Endothelial cell of umbilical vein (primary cell): ENCODE measurements at regions not wholly inside any gene's neighbourhood (a gene's known extent, or its start where the extent isn't known, plus 50 kb on each side); places are given as distances from the start of the nearest gene placed in this dataset.

Experiments
- BruUV-seq: library from RNA; stranded (reverse); fragments of 400-500 nt; replicated peaks from 2 replicates; lab custom pipeline; 2021; lab: Mats Ljungman, UMichigan
- CTCF ChIA-PET: fragments of 300-600, 350-600 bp; sonication (Branson Sonifier 250); formaldehyde crosslinking; loops from one replicate; lab custom pipeline; 2021; ENCODE audit warnings: antibody characterized with exemption, inconsistent platforms; lab: Charles Lee
- POLR2A ChIA-PET: fragments of 300-600, 350-600 bp; sonication (Branson Sonifier 250); formaldehyde crosslinking; loops from one replicate; lab custom pipeline; 2021; ENCODE audit warnings: antibody characterized with exemption, inconsistent platforms; lab: Charles Lee
- DNase-seq: peaks from one replicate; pipeline ENCODE4 v3.0.0-alpha.2; 2011; ENCODE audit warnings: low read depth, low spot score
- FAIRE-seq: peaks from 2 replicates; lab custom pipeline; 2011; peaks lifted over from hg19 to GRCh38; lab: Jason Lieb, UNC
- H2AFZ ChIP-seq: 2 replicates; pipeline ENCODE4 v1.6.0; 2012; ENCODE audit warnings: low read depth, low read length, control low read depth, inconsistent platforms
- H3K27ac ChIP-seq: 2 replicates; pipeline ENCODE4 v1.5.1; 2011; ENCODE audit warnings: low read depth, mild to moderate bottlenecking, control low read depth, low read length, moderate library complexity; ENCODE audit not compliant: insufficient read depth
- H3K27me3 ChIP-seq, 2 experiments: 2 replicates each; pipeline versions ENCODE4 v1.6.0 to v1.6.1; 2011; ENCODE audit warnings: low read length in 2 of 2, mixed read lengths in 1 of 2; ENCODE audit not compliant: control insufficient read depth in 2 of 2, insufficient read depth in 2 of 2
- H3K36me3 ChIP-seq, 2 experiments: 2 replicates in 1 of 2; 3 replicates in 1 of 2; pipeline ENCODE4 v1.5.1; 2011; ENCODE audit warnings: low read length in 2 of 2, mild to moderate bottlenecking in 1 of 2, moderate library complexity in 1 of 2; ENCODE audit not compliant: control insufficient read depth in 2 of 2, insufficient read depth in 2 of 2; ENCODE audit errors: extremely low read depth in 1 of 2
- H3K4me1 ChIP-seq: 3 replicates; pipeline ENCODE4 v1.5.1; 2011; ENCODE audit warnings: mild to moderate bottlenecking, low read length; ENCODE audit not compliant: control insufficient read depth, insufficient read depth; ENCODE audit errors: extremely low read depth
- H3K4me2 ChIP-seq: 2 replicates; pipeline ENCODE4 v1.6.1; 2011; ENCODE audit warnings: low read length, control low read depth, mixed read lengths; ENCODE audit not compliant: insufficient read depth
- H3K4me3 ChIP-seq, 3 experiments: fragments of 200-600 bp in 1 of 3; sonication (generic), shearing (Covaris generic) in 1 of 3; replicated peaks in 1 of 3; 2 replicates each; pipeline ENCODE4 v1.5.1; 2011 to 2016; ENCODE audit warnings: control low read depth in 3 of 3, low read length in 3 of 3, mild to moderate bottlenecking in 2 of 3, inconsistent platforms in 1 of 3, low read depth in 1 of 3, moderate library complexity in 1 of 3; ENCODE audit not compliant: insufficient read depth in 1 of 3
- H3K79me2 ChIP-seq: 2 replicates; pipeline ENCODE4 v1.6.0; 2012; ENCODE audit warnings: low read length, inconsistent platforms; ENCODE audit not compliant: control insufficient read depth, insufficient read depth
- H3K9ac ChIP-seq: replicated peaks from 2 replicates; pipeline ENCODE3; 2011; ENCODE audit warnings: low read length, control low read depth; ENCODE audit not compliant: insufficient read depth; ENCODE audit errors: extremely low read depth
- H3K9me1 ChIP-seq: replicated peaks from 3 replicates; pipeline ENCODE4 v1.6.0; 2011; ENCODE audit warnings: mild to moderate bottlenecking, low read length; ENCODE audit not compliant: control insufficient read depth, insufficient read depth; ENCODE audit errors: extremely low read depth
- H3K9me3 ChIP-seq: replicated peaks from 2 replicates; pipeline ENCODE4 v1.5.1; 2012; ENCODE audit warnings: low read length, inconsistent platforms; ENCODE audit not compliant: control insufficient read depth, insufficient read depth
- H4K20me1 ChIP-seq: replicated peaks from 2 replicates; pipeline ENCODE3; 2011; ENCODE audit warnings: mild to moderate bottlenecking, low read length; ENCODE audit not compliant: control insufficient read depth, insufficient read depth; ENCODE audit errors: extremely low read depth
- EZH2 ChIP-seq: IDR thresholded peaks from 2 replicates; pipeline ENCODE4 v1.6.1; 2012; ENCODE audit warnings: borderline replicate concordance, low read depth, mild to moderate bottlenecking, moderate library complexity, low read length, inconsistent platforms; ENCODE audit not compliant: severe bottlenecking
- FOS ChIP-seq: IDR thresholded peaks from 2 replicates; pipeline ENCODE4 v1.6.1; 2011; ENCODE audit warnings: mild to moderate bottlenecking, low read length, moderate library complexity, borderline replicate concordance; ENCODE audit not compliant: insufficient read depth
- GATA2 ChIP-seq: IDR thresholded peaks from 2 replicates; pipeline ENCODE4 v1.7.0; 2011; ENCODE audit warnings: low read depth, mild to moderate bottlenecking, moderate library complexity, mixed read lengths, low read length; ENCODE audit not compliant: insufficient read length, insufficient read depth
- JUN ChIP-seq: IDR thresholded peaks from 2 replicates; pipeline ENCODE4 v1.6.1; 2011; ENCODE audit warnings: borderline replicate concordance, low read depth; ENCODE audit not compliant: insufficient read length, insufficient read depth
- MAX ChIP-seq: IDR thresholded peaks from 2 replicates; pipeline ENCODE4 v1.6.1; 2011; ENCODE audit not compliant: insufficient read depth, insufficient read length
- MYC ChIP-seq: IDR thresholded peaks from one replicate; pipeline ENCODE4 v1.6.1; 2011; ENCODE audit warnings: mild to moderate bottlenecking, low read depth, low read length
- POLR2A ChIP-seq: IDR thresholded peaks from 2 replicates; pipeline ENCODE4 v1.6.1; 2012; ENCODE audit warnings: low read depth, mild to moderate bottlenecking, control low read depth, low read length
- POLR2AphosphoS5 ChIP-seq: IDR thresholded peaks from 2 replicates; pipeline ENCODE4 v1.6.1; 2012; ENCODE audit warnings: low read depth, mild to moderate bottlenecking, control low read depth, low read length, moderate library complexity; ENCODE audit not compliant: insufficient read depth
- dilution Hi-C: fragments of 300-500 bp; cut with MboI; formaldehyde crosslinking; loops from one replicate; pipeline ENCODE4 v1.15.0; 2019; ENCODE audit warnings: low sequenced_read_pairs; ENCODE audit not compliant: extremely low pct_ligation_motif_present
- intact Hi-C: fragments of 100-400 bp; cut with micrococcal nuclease; formaldehyde crosslinking; loops from one replicate; pipeline ENCODE4 v1.10.0; 2022
- TF ChIP-seq, protein P1 (sequence below), 2 donors: IDR thresholded peaks; 1 replicate in 1 of 2; 2 replicates in 1 of 2; pipeline ENCODE4 v1.5.1; 2011; ENCODE audit warnings: low read length in 2 of 2, mild to moderate bottlenecking in 2 of 2, moderate library complexity in 2 of 2, control low read depth in 1 of 2, inconsistent platforms in 1 of 2, low read depth in 1 of 2; ENCODE audit not compliant: insufficient read depth in 1 of 2; ENCODE audit errors: extremely low read depth in 1 of 2

- POLR2A ChIA-PET: no interaction called here
- Histone ChIP-seq H3K4me3 (no peak overlapping the region), H3K9me1 (no peaks in the 10 kb centered on the region), H3K9me3 (no peaks in the 10 kb centered on the region), H3K4me2 (no peak overlapping the region), H2AFZ (no peak overlapping the region), H4K20me1 (no peaks in the 10 kb centered on the region), H3K27ac (no peak overlapping the region), H3K9ac (no peak overlapping the region), H3K79me2 (no peaks in the 10 kb centered on the region), H3K36me3 (no peaks in the 10 kb centered on the region), H3K4me1 (no peaks in the 10 kb centered on the region), H3K27me3 (no peaks in the 10 kb centered on the region)
- DNase-seq (peak; percentile 19), FAIRE-seq (no peak)
- CTCF ChIA-PET: no interaction called here
- dilution Hi-C loops (no loop called here), intact Hi-C loops (no loop called here)
- TF ChIP-seq, protein P1, sequence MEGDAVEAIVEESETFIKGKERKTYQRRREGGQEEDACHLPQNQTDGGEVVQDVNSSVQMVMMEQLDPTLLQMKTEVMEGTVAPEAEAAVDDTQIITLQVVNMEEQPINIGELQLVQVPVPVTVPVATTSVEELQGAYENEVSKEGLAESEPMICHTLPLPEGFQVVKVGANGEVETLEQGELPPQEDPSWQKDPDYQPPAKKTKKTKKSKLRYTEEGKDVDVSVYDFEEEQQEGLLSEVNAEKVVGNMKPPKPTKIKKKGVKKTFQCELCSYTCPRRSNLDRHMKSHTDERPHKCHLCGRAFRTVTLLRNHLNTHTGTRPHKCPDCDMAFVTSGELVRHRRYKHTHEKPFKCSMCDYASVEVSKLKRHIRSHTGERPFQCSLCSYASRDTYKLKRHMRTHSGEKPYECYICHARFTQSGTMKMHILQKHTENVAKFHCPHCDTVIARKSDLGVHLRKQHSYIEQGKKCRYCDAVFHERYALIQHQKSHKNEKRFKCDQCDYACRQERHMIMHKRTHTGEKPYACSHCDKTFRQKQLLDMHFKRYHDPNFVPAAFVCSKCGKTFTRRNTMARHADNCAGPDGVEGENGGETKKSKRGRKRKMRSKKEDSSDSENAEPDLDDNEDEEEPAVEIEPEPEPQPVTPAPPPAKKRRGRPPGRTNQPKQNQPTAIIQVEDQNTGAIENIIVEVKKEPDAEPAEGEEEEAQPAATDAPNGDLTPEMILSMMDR (IDR thresholded peaks at IDR 0.05; ENCODE audit: extremely low read depth in 1 of 2, insufficient read depth in 1 of 2, low read depth in 1 of 2, low read length in 2 of 2): no peak
- TF ChIP-seq POLR2A (no peak), EZH2 (no peak), POLR2AphosphoS5 (no peak), GATA2 (no peak), MYC (no peak), FOS (no peak), JUN (no peak), MAX (no peak)
- BruUV-seq: no TSS peak
Measured at GRCh38 chr6:85191656-85192055, 258.2 kb upstream of the NT5E start.
